ENCODE measurements at regions not wholly inside any gene's neighbourhood (a gene's known extent, or its start where the extent isn't known, plus 50 kb on each side); places are given as distances from the start of the nearest gene placed in this dataset.

DNA sequence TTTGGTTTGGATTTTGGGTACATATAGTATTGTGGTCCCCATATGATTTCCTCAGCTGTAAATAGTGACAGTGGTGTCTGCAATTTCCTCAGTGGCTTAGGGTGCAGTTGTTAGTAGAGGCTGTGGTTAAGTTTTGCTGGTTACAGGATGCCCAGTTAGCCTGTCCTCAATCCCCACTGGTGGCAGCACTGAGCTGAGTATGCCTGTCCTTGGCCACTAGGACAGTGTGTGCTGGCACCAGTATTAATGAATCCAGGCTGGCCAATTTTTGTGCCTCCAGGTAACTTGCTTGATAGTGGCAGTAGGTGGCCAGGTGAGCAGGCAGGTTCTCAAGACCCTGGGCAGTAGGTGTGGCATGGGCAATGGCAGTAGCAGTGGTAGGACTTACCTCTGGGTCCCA, 973.1 kb downstream of the TMEM182 start:
- no peak for DNase-seq (ENCODE audit: low spot score)

GRCh38 chr2:103738108-103738507, 976.3 kb downstream of the TMEM182 start:
- no peak for DNase-seq (ENCODE audit: low spot score)

GRCh38 chr2:103738606-103739005, 976.8 kb downstream of the TMEM182 start:
- DNase-seq (ENCODE audit: low spot score), result no peak

- DNase-seq (ENCODE audit: low spot score), result no peak
Measured at GRCh38 chr2:103739186-103739585, 977.4 kb downstream of the TMEM182 start.

- no peak for DNase-seq (ENCODE audit: low spot score)
Measured at GRCh38 chr2:103739921-103740320, 978.1 kb downstream of the TMEM182 start.

DNA sequence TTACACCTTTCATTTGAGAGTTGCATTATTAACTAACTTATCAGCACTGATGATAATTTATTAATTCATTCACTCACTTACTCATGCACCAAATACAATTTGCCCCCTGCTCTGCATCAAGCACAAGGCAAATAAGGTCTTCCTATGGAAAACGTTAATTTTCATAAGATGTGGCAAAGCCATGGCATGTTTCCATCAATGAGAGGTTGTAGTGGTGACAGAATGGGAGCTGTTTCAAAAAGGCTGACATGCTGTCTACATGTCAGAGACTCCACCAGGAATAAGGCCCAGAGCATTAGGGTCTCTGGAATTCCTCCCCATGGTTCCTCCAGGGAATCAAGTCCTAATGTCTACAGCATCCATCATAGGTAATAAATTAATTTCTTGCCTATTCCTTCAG, 978.8 kb downstream of the TMEM182 start:
- no peak for DNase-seq (ENCODE audit: low spot score)

- no peak for DNase-seq (ENCODE audit: low spot score)
Measured at GRCh38 chr2:103743195-103743594, 981.4 kb downstream of the TMEM182 start.

DNA sequence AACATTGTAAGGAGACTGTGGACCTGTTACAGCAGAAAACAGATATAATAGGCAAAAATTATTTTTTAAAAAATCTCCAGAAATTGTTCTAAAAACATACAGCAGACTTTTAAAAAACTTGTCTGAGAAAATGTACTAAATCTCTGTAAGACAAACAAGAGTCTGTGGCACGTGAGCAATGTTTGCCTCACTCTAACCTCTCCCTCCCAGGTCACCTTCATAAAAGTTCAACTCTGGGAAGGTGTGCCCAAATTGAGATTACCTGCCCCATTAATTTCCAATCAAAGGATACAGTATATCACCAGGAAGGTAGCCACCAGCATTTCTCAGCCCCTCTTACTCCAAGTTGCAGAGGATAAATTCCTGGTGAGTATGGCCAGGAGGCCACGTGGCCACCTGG, 992.7 kb downstream of the TMEM182 start:
- DNase-seq (ENCODE audit: low spot score), result no peak

DNA sequence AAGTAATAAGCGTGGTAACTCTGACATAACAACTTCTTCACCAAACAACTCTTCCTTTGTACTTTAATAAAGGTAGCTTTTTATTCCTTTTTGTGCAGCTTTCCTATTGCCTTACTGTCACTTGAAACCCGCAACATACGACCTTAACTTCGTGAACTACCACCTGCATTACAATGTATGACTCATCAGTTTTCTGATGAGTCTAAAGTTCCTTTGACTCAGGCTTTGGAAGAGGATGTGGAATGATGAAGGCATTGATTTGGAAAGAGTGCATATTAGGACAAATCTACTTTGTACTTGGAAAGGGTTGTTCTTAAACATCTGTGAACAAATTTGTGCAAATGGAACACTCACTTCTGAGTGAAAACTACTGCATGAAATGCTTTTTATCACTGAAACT, 1012.1 kb downstream of the TMEM182 start:
- DNase-seq (ENCODE audit: low spot score), result no peak

DNA sequence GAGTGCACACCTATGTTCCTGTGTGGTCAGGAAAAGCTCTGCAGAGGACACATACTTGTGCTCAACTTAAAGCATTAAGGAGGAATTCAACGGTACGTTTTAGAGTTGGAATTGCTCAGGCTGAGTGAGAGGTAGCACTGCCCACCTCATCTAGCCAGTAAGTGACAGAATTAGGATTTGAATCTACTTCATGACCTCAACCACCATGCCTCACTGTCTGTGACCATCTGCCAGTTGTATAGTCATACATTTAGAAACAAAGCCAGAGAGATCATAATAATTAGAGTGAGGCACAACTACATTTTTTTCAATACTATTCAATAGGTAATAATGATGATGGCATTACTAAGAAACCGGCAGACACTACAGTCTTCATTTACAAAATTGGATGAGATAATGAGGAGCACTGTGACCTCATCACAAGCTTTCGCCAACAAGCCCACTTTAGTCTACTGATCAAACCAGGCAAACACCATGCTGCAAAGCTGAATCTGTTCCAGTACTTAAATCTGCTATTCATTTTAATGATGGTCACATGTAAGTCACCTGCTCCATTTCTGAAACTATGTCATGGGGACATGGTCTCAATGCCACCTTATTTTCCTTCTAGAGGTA, 1018.4 kb downstream of the TMEM182 start:
- DNase-seq (ENCODE audit: low spot score), result no peak

DNA sequence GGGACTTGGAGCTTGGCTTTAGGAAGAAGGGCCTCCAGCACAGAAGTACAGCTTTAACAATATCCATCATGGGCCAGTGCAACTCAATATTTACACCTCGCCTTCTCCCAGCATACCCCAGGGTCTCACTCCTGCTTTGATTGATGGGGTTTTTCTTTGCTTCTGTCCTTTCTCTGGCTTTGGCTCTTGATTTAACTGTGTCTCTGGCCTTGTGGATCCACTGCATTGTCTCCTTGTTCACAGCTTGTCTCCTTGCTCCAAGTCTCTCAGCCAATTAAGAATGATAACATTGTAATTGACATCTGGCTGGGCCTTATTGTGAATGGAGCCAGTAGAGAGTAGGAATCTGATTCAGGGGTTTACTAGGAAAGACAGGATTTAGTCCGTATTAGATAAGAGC, 1019.5 kb downstream of the TMEM182 start:
- no peak for DNase-seq (ENCODE audit: low spot score)

- DNase-seq (ENCODE audit: low spot score), result no peak
Measured at GRCh38 chr2:103784261-103784660, 1022.4 kb downstream of the TMEM182 start.

DNA sequence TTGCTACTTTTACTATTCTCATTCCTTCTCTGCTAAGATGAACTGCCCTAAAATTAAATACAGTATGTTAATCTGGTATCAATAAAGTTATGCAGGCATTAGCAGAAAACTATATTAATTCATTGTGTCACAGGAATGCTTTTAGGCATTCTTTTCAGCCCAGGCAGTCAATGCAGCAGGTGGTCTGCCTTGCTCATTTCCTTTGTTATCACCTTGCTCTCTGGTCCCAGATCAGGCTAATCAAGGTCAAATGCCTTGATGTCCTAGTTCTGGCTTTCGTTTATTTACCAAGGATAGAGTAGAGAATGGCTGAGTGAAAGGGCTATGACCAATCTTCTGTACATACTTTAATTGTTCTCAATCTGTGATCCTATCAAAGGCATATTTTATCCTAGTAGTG, 1023.6 kb downstream of the TMEM182 start:
- DNase-seq (ENCODE audit: low spot score), result no peak

DNA sequence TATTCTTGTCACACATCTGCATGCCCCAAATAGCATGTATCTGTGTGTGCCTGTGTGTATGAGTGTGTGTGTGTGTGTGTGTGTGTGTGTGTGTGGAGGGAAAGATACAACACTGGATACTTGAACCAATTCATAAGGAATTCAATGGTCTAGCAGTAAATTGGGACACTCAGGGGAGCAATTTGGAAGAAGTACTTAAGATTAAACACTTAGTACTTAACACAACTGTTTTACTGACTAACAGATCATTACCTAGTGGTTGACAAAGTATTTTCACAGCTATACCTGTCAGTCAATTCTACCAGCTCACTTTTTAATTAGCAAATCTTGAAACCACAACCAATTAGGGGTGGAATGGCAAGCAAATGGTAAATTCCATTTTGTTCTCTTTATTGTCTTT, 1024.1 kb downstream of the TMEM182 start:
- no peak for DNase-seq (ENCODE audit: low spot score)

GRCh38 chr2:103788389-103788788, 1026.6 kb downstream of the TMEM182 start:
- DNase-seq (ENCODE audit: low spot score), result no peak

GRCh38 chr2:103788951-103789350, 1027.1 kb downstream of the TMEM182 start:
- DNase-seq (ENCODE audit: low spot score), result no peak

DNA sequence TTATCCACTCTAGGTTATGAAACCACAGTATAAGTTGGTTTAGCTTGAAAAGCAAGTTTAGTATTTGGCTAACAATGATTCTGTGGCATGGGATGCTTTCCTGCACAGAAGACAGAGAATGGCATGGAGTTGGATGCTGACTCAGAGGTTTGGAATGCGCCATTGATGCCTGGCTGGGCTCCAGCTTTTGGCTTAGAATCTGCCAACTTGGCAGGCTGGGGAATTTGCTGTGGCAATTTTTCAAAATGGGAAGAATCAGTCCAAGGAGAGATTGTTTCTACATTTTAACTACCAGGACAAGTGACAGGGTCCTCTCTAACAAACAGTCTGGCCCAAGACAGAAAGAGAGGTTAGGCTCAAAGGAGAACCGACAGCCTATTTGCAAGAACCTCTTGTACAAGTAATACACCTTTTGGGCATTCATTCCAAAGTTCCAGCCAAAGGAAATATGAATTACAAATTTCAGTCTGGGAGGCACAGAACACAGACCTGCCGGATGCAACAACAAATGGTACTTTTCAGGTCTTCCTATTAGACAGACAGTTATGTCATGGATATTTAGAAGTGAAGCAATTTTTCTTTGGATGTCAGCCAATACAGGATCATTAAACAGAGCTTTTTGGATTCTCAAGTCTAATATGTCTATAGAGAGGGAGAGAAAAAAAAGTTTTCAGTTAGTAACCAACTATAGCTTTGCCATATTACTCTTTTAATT, 1027.7 kb downstream of the TMEM182 start:
- no peak for DNase-seq (ENCODE audit: low spot score)

DNA sequence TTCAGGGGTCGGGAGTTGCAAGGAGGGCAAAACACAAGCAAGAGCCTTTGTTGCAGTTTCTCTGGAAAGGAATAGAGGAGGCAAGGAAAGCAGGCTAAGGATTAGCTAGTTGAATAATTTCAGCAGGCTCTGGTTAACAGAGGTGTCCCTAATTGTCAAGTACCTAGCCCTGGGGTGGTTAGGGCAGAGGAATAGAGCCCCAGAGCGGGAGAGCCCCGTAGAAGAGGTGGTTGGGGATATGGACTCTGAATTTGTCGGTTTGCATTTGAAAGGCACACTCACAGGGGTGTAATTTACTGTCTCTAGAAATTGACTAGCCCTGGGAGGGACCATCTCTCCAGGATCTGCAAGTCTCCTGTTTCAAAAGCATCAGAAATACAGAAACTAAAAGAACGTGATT, 1030.2 kb downstream of the TMEM182 start:
- no peak for DNase-seq (ENCODE audit: low spot score)

DNA sequence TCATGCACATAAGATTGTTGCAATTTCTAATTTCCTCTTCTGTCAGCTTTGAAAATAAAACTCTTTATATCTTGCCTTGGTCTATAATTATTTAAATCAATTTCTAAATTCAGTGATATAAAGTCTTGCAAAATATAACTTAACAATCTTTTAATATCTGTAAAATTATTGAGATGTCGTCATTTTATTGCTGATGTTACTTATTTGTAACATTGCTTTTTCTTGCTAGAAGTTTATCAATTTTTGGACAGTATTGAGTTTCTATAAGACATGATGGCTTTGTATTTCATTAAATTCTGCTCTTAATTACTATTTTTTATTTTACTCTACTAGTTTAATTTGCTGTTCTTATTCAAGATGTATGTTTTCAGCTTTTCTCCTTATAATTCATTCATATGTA, 1036.5 kb downstream of the TMEM182 start:
- DNase-seq (ENCODE audit: low spot score), result no peak

DNA sequence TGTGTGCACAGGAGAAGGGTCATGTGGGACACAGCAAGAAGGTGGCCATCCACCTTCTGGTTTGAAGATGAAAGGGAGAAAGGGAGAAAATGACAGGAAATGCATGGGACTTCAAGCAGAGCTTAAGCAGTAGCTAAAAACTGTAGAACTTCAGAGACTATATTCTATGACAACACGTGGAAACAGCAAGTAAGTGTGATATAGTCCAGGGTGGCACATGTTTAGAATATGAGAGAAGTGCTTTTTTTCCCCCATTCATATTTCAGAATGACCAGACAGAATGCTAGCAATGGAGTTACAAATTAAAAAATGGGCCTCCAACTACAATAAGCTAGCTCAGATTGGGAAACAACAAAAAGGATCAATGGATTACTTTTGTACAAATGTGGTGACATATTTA, 1042.2 kb downstream of the TMEM182 start:
- DNase-seq (ENCODE audit: low spot score), result no peak

- DNase-seq (ENCODE audit: low spot score), result no peak
Measured at GRCh38 chr2:103805746-103806145, 1043.9 kb downstream of the TMEM182 start.

DNA sequence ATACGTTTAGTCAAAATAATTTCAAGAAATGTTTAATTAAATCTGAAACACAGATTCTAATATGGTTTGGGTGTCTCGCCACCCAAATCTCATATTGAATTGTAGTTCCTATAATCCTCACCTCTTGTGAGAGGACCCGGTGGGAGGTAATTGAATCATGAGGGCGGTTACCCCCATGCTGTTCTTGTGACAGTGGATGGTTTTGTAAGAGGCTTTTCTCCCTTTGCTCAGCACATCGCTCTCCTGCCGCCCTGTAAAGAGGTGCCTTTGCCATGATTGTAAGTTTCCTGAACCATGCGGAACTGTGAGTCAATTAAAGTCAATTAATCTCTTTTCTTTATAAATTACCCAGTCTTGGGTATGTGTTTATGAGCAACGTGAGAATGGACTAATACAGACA, 1045.1 kb upstream of the POU3F3 start:
- no peak for DNase-seq (ENCODE audit: low spot score)

DNA sequence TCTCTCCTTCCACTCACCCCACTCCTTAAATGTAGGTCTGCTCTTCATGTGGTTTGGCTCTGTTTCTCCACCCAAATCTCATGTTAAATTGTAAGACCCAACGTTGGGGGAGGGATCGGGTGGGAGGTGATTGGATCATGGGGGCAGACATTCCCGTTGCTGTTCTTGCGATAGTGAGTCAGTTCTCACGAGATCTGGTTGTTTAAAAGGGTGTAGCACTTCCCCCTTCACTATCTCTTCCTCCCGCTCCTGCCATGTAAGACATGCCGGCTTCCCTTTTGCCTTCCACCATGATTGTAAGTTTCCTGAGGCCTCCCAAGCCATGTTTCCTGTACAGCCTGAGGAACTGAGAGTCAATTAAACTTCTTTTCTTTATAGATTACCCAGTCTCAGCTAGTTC, 1044.5 kb upstream of the POU3F3 start:
- no peak for DNase-seq (ENCODE audit: low spot score)

- DNase-seq (ENCODE audit: low spot score), result no peak
Measured at GRCh38 chr2:103809941-103810441, 1043.9 kb upstream of the POU3F3 start.
